GM21723 (cell line): ENCODE measurements at regions not wholly inside any gene's neighbourhood (a gene's known extent, or its start where the extent isn't known, plus 50 kb on each side); places are given as distances from the start of the nearest gene placed in this dataset.
"Not testable (repeated sequence)": the region's sequence is repeated elsewhere in the genome, so short reads cannot be mapped to it uniquely, and the experiment has no call there.

Experiments
- ATAC-seq: cut with Tn5 transposase; IDR thresholded peaks from one replicate; pipeline ENCODE4 v1.9.1; 2021; ENCODE audit warnings: mild to moderate bottlenecking, moderate library complexity; ENCODE audit not compliant: unreplicated experiment

GRCh38 chr3:191959876-191960413 is 499.0 kb downstream of the PYDC2 start:
- peak; percentile 51 for ATAC-seq

- no peak for ATAC-seq
Measured at GRCh38 chr3:191961022-191961421, 500.1 kb downstream of the PYDC2 start.

GRCh38 chr3:191961529-191961928 is 500.6 kb downstream of the PYDC2 start:
- no peak for ATAC-seq

- no peak for ATAC-seq
Measured at GRCh38 chr3:191962324-191962723, 501.4 kb downstream of the PYDC2 start.

GRCh38 chr3:191963182-191963581 is 502.2 kb downstream of the PYDC2 start:
- no peak for ATAC-seq

- no peak for ATAC-seq
Measured at GRCh38 chr3:191966556-191966955, 505.6 kb downstream of the PYDC2 start.

GRCh38 chr3:191968299-191968698 is 507.3 kb downstream of the PYDC2 start:
- ATAC-seq: no peak

GRCh38 chr3:191972714-191973398 is 511.9 kb downstream of the PYDC2 start:
- ATAC-seq: peak; percentile 79

- no peak for ATAC-seq
Measured at GRCh38 chr3:191973820-191974219, 512.9 kb downstream of the PYDC2 start.

- ATAC-seq: no peak
Measured at GRCh38 chr3:191975936-191976335, 515.0 kb downstream of the PYDC2 start.

- no peak for ATAC-seq
Measured at GRCh38 chr3:191980443-191980842, 519.5 kb downstream of the PYDC2 start.

GRCh38 chr3:191982481-191982880 is 521.5 kb downstream of the PYDC2 start:
- no peak for ATAC-seq

- ATAC-seq: no peak
Measured at GRCh38 chr3:191985691-191986090, 524.7 kb downstream of the PYDC2 start.

- no peak for ATAC-seq
Measured at GRCh38 chr3:191987831-191988350, 526.9 kb downstream of the PYDC2 start.

GRCh38 chr3:191993952-191994351 is 533.0 kb downstream of the PYDC2 start:
- ATAC-seq: not testable (repeated sequence)

GRCh38 chr3:191997093-191997492 is 536.1 kb downstream of the PYDC2 start:
- ATAC-seq: no peak

- no peak for ATAC-seq
Measured at GRCh38 chr3:191997579-191998268, 536.8 kb downstream of the PYDC2 start.

- ATAC-seq: no peak
Measured at GRCh38 chr3:192001218-192001617, 540.3 kb downstream of the PYDC2 start.

GRCh38 chr3:192005989-192006388 is 545.0 kb downstream of the PYDC2 start:
- no peak for ATAC-seq

- no peak for ATAC-seq
Measured at GRCh38 chr3:192009903-192010302, 548.9 kb downstream of the PYDC2 start.

- ATAC-seq: no peak
Measured at GRCh38 chr3:192010490-192010889, 549.5 kb downstream of the PYDC2 start.

GRCh38 chr3:192011137-192011536 is 550.2 kb downstream of the PYDC2 start:
- no peak for ATAC-seq
